CD14-positive monocyte (primary cell): ENCODE measurements at regions not wholly inside any gene's neighbourhood (a gene's known extent, or its start where the extent isn't known, plus 50 kb on each side); places are given as distances from the start of the nearest gene placed in this dataset.

Experiments used
- DNase-seq, 3 donors: peaks; one replicate each; pipeline ENCODE4 v3.0.0-alpha.2; 2011 to 2022
- H2AFZ ChIP-seq: 2 replicates; pipeline ENCODE4 v1.6.0; 2012; ENCODE audit warnings: mild to moderate bottlenecking, low read depth, low read length, inconsistent platforms; ENCODE audit not compliant: insufficient read depth, poor library complexity, severe bottlenecking
- H3K27ac ChIP-seq, 2 donors: 1 replicate in 1 of 2; 2 replicates in 1 of 2; pipeline ENCODE4 v1.5.1; 2012 to 2013; ENCODE audit warnings: low read length in 2 of 2, control low read depth in 1 of 2, inconsistent platforms in 1 of 2, low read depth in 1 of 2, mild to moderate bottlenecking in 1 of 2
- H3K27me3 ChIP-seq, 2 donors: one replicate each; pipeline versions ENCODE4 v1.6.0 to v1.6.1; 2011 to 2013; ENCODE audit warnings: low read length in 2 of 2; ENCODE audit not compliant: control insufficient read depth in 2 of 2, insufficient read depth in 2 of 2
- H3K36me3 ChIP-seq, 2 donors: replicated peaks in 1 of 2; 1 replicate in 1 of 2; 2 replicates in 1 of 2; pipeline versions ENCODE4 v1.5.1 to v1.6.1; 2012 to 2013; ENCODE audit warnings: low read length in 2 of 2, control low read depth in 1 of 2, inconsistent platforms in 1 of 2, mild to moderate bottlenecking in 1 of 2; ENCODE audit not compliant: insufficient read depth in 2 of 2, control insufficient read depth in 1 of 2
- H3K4me1 ChIP-seq, 2 donors: 1 replicate in 1 of 2; 2 replicates in 1 of 2; pipeline versions ENCODE4 v1.5.1 to v1.6.1; 2012 to 2013; ENCODE audit warnings: low read length in 2 of 2, control low read depth in 1 of 2, inconsistent platforms in 1 of 2, mild to moderate bottlenecking in 1 of 2, moderate library complexity in 1 of 2; ENCODE audit not compliant: insufficient read depth in 2 of 2, control insufficient read depth in 1 of 2
- H3K4me2 ChIP-seq: replicated peaks from 2 replicates; pipeline ENCODE3; 2012; ENCODE audit warnings: low read length, moderate library complexity, mild to moderate bottlenecking; ENCODE audit not compliant: poor library complexity, severe bottlenecking; ENCODE audit errors: extremely low read depth
- H3K4me3 ChIP-seq, 3 experiments: fragments of 200-600 bp in 1 of 3; sonication (generic) in 1 of 3; replicated peaks in 1 of 3; 1 replicate in 2 of 3; 2 replicates in 1 of 3; pipeline ENCODE4 v1.5.1; 2011 to 2013; ENCODE audit warnings: low read length in 3 of 3, mild to moderate bottlenecking in 3 of 3, control low read depth in 2 of 3, low read depth in 2 of 3, inconsistent platforms in 1 of 3, moderate library complexity in 1 of 3
- H3K79me2 ChIP-seq: 2 replicates; pipeline ENCODE4 v1.6.0; 2012; ENCODE audit warnings: mild to moderate bottlenecking, control low read depth, inconsistent platforms, low read length, moderate library complexity; ENCODE audit not compliant: insufficient read depth
- H3K9ac ChIP-seq: 2 replicates; pipeline ENCODE4 v1.6.0; 2017; ENCODE audit warnings: low read length, mild to moderate bottlenecking; ENCODE audit not compliant: insufficient read depth, poor library complexity, severe bottlenecking
- H3K9me3 ChIP-seq, 2 donors: replicated peaks in 1 of 2; 1 replicate in 1 of 2; 2 replicates in 1 of 2; pipeline versions ENCODE4 v1.5.1 to v1.6.1; 2012 to 2013; ENCODE audit warnings: low read length in 2 of 2, control low read depth in 1 of 2; ENCODE audit not compliant: control insufficient read depth in 1 of 2, insufficient read depth in 1 of 2
- H4K20me1 ChIP-seq: 2 replicates; pipeline ENCODE4 v1.6.0; 2012; ENCODE audit warnings: mild to moderate bottlenecking, low read length, control low read depth, moderate library complexity; ENCODE audit not compliant: insufficient read depth
- H3K27ac Mint-ChIP-seq, 7 donors: one replicate each; pipeline ENCODE4 v1.8.0; 2020; ENCODE audit warnings: mild to moderate bottlenecking in 7 of 7, mixed read lengths in 7 of 7, moderate library complexity in 6 of 7, inconsistent platforms in 2 of 7
- H3K27me3 Mint-ChIP-seq, 3 donors: one replicate each; pipeline ENCODE4 v1.8.0; 2021 to 2022; ENCODE audit warnings: low read depth in 3 of 3, mild to moderate bottlenecking in 3 of 3, mixed read lengths in 3 of 3, moderate library complexity in 3 of 3, inconsistent platforms in 1 of 3
- H3K36me3 Mint-ChIP-seq, 2 donors: one replicate each; pipeline ENCODE4 v1.8.0; 2020; ENCODE audit warnings: mixed read lengths in 2 of 2, inconsistent platforms in 1 of 2, mild to moderate bottlenecking in 1 of 2
- H3K4me1 Mint-ChIP-seq: one replicate; pipeline ENCODE4 v1.8.0; 2020; ENCODE audit warnings: mild to moderate bottlenecking, mixed read lengths
- H3K4me3 Mint-ChIP-seq, 2 donors: one replicate each; pipeline ENCODE4 v1.8.0; 2020; ENCODE audit warnings: mild to moderate bottlenecking in 2 of 2, mixed read lengths in 2 of 2, moderate library complexity in 1 of 2
- H3K9me3 Mint-ChIP-seq, 7 donors: one replicate each; pipeline ENCODE4 v1.8.0; 2020 to 2022; ENCODE audit warnings: mixed read lengths in 7 of 7, mild to moderate bottlenecking in 6 of 7, moderate library complexity in 6 of 7, inconsistent platforms in 2 of 7
- WGBS: methylation state at CpG from one replicate; pipeline ENCODE4 v1.1.5; 2013; ENCODE audit warnings: missing lambda C conversion rate; ENCODE audit not compliant: insufficient coverage; 5-methylcytosine and 5-hydroxymethylcytosine counted together
- intact Hi-C, 2 donors: fragments of 100-400 bp; cut with micrococcal nuclease; formaldehyde crosslinking; loops; one replicate each; pipeline versions ENCODE4 v1.15.0 to v1.15.1; 2023
- TF ChIP-seq, protein P1 (sequence below): fragments of 200-600 bp; IDR thresholded peaks from one replicate; pipeline ENCODE4 v1.8.0; 2022; ENCODE audit warnings: antibody characterized with exemption, mild to moderate bottlenecking

GRCh38 chr13:108376308-108376707 lies 106.8 kb downstream of the TNFSF13B start:
- DNase-seq: no peak
- WGBS: 100% methylated on average over 2 of the region's 2 CpGs

GRCh38 chr13:108377646-108378206 lies 108.2 kb downstream of the TNFSF13B start:
- peaks cover 0 to 4% (median 2%) of the 10 kb centered on the region in 3 donors for H3K27me3 Mint-ChIP-seq
- no peaks in the 10 kb centered on the region for H3K4me1 ChIP-seq
- H3K9me3 ChIP-seq: no peaks in the 10 kb centered on the region
- H2AFZ ChIP-seq: no peak overlapping the region
- H3K27me3 ChIP-seq: no peaks in the 10 kb centered on the region
- intact Hi-C loops: no loop called here
- no peaks in the 10 kb centered on the region for H3K79me2 ChIP-seq
- no peak overlapping the region for H3K27ac ChIP-seq
- H4K20me1 ChIP-seq: no peaks in the 10 kb centered on the region
- H3K9ac ChIP-seq: no peak overlapping the region
- H3K27ac Mint-ChIP-seq: peak overlapping the region in 2 of 7 donors; percentile 54 to 58
- no peak for DNase-seq
- H3K36me3 ChIP-seq: no peaks in the 10 kb centered on the region
- no peaks in the 10 kb centered on the region for H3K4me1 Mint-ChIP-seq
- H3K4me3 ChIP-seq: no peak overlapping the region
- H3K4me3 Mint-ChIP-seq: no peak overlapping the region
- H3K4me2 ChIP-seq: no peak overlapping the region
- H3K9me3 Mint-ChIP-seq: peaks cover 1 to 8% (median 2%) of the 10 kb centered on the region in 7 donors
- WGBS: 97% methylated on average over 6 of the region's 6 CpGs
- TF ChIP-seq, protein P1, sequence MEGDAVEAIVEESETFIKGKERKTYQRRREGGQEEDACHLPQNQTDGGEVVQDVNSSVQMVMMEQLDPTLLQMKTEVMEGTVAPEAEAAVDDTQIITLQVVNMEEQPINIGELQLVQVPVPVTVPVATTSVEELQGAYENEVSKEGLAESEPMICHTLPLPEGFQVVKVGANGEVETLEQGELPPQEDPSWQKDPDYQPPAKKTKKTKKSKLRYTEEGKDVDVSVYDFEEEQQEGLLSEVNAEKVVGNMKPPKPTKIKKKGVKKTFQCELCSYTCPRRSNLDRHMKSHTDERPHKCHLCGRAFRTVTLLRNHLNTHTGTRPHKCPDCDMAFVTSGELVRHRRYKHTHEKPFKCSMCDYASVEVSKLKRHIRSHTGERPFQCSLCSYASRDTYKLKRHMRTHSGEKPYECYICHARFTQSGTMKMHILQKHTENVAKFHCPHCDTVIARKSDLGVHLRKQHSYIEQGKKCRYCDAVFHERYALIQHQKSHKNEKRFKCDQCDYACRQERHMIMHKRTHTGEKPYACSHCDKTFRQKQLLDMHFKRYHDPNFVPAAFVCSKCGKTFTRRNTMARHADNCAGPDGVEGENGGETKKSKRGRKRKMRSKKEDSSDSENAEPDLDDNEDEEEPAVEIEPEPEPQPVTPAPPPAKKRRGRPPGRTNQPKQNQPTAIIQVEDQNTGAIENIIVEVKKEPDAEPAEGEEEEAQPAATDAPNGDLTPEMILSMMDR: no peak
- H3K36me3 Mint-ChIP-seq: no peaks in the 10 kb centered on the region

More at GRCh38 chr13:108376308-108376707, 106.8 kb downstream of the TNFSF13B start:
- Histone ChIP-seq H3K4me1 (no peaks in the 10 kb centered on the region), H3K9me3 (no peaks in the 10 kb centered on the region), H3K9ac (no peak overlapping the region), H3K36me3 (no peaks in the 10 kb centered on the region), H3K27me3 (no peaks in the 10 kb centered on the region), H4K20me1 (no peaks in the 10 kb centered on the region), H3K4me3 (no peak overlapping the region), H3K79me2 (no peaks in the 10 kb centered on the region), H3K27ac (no peak overlapping the region), H2AFZ (no peak overlapping the region), H3K4me2 (no peak overlapping the region)
- Mint-ChIP-seq H3K4me1 (no peaks in the 10 kb centered on the region), H3K4me3 (no peak overlapping the region), H3K27me3 (peaks cover 0 to 4% (median 2%) of the 10 kb centered on the region in 3 donors), H3K9me3 (peaks cover 2 to 11% (median 4%) of the 10 kb centered on the region in 7 donors), H3K36me3 (no peaks in the 10 kb centered on the region), H3K27ac (no peak overlapping the region)
- TF ChIP-seq, protein P1: no peak
- intact Hi-C loops: no loop called here
